ENCODE measurements at regions not wholly inside any gene's neighbourhood (a gene's known extent, or its start where the extent isn't known, plus 50 kb on each side); places are given as distances from the start of the nearest gene placed in this dataset.
"Not testable (repeated sequence)": the region's sequence is repeated elsewhere in the genome, so short reads cannot be mapped to it uniquely, and the experiment has no call there.

DNA sequence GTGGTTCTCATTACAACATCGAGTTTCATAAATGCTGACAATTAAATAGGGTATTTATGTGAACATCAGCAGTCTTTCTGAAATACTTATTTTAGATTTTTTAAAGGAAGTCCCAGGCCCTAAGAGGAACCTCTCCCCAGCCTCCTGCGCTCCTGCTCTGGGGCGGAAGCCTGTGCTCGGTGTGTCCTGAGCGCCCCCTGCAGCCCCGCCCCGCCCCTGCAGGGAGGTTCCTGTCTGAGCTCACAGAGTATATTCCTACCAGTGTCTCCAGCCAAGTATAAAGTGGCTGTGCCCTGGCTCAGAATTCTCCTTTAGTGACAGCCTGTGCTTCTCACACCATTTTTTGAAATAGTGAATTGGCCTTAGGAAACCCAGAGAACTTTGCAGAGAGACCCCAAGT, 567.9 kb downstream of the GOLGA6L6 start:
- Histone ChIP-seq H3K4me1 (no peaks in the 10 kb centered on the region), H3K9me3 (no peaks in the 10 kb centered on the region), H3K4me3 (no peak overlapping the region), H3K27ac (no peak overlapping the region), H3K4me2 (no peak overlapping the region)
- FAIRE-seq (no peak), DNase-seq (ENCODE audit: low read depth in 1 of 2, low spot score in 1 of 2) (no peak), ATAC-seq (no peak)
- ChIA-PET CTCF (no interaction called here), POLR2A (no interaction called here)
- no peak for TF ChIP-seq NPAS2 (CRISPR knock-in tag; IDR thresholded peaks at IDR 0.05; ENCODE audit: borderline replicate concordance)
- TF ChIP-seq CEBPB (IDR thresholded peaks at IDR 0.05): no peak
- no peak for TF ChIP-seq RARB (CRISPR knock-in tag; IDR thresholded peaks at IDR 0.05)
- TF ChIP-seq PHF8 (IDR thresholded peaks at IDR 0.05; ENCODE audit: borderline replicate concordance, low read depth): no peak
- no peak for TF ChIP-seq NR3C1 (IDR thresholded peaks at IDR 0.05)
- TF ChIP-seq EHF (CRISPR knock-in tag; IDR thresholded peaks at IDR 0.05): no peak
- WGBS (ENCODE audit: missing lambda C conversion rate): 7% methylated on average over 5 of the region's 7 CpGs

DNA sequence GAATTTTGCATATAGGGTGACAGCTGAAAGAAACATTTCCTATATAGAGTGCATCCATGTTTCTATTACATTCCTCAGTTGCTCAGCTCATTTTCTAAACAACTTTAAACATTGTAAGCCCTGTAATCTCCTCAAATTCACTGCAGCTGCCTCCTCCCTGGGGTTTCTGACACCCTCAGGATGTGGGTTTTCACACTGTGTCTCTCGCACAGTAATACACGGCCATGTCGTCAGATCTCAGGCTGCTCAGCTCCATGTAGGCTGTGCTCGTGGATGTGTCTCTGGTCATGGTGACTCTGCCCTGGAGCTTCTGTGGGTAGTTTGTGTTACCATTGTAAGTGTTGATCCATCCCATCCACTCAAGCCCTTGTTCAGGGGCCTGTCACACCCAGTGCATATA, 569.0 kb downstream of the GOLGA6L6 start:
- H3K4me1 ChIP-seq; H3K9me3 ChIP-seq; DNase-seq (ENCODE audit: low read depth in 1 of 2, low spot score in 1 of 2); POLR2A ChIA-PET; H3K4me2 ChIP-seq; CTCF ChIA-PET; H3K27ac ChIP-seq; ATAC-seq; H3K4me3 ChIP-seq; FAIRE-seq: not testable (repeated sequence)
- 45% methylated on average over 4 of the region's 4 CpGs for WGBS (ENCODE audit: missing lambda C conversion rate)

DNA sequence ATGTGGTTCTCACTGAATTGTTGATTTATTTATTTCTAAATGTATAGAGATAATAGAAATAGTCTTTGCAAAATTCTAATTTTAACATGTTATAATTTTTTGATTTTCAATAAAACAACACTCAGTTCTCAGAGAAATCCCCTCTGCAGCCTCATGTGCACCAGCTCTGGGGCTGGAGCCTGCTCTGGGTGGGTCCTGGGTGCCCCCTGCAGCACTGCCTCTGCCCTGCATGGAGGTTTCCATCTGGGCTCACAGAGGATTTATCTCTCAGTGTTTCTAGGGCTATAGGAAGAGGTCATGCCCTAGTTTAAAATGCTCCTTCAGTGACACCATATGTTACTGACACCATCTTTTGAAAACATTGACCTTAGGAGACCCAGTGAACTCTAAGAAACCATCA, 576.0 kb downstream of the GOLGA6L6 start:
- POLR2A ChIA-PET; H3K4me2 ChIP-seq; DNase-seq (ENCODE audit: low read depth in 1 of 2, low spot score in 1 of 2); H3K4me1 ChIP-seq; FAIRE-seq; ATAC-seq; H3K4me3 ChIP-seq; H3K27ac ChIP-seq; H3K9me3 ChIP-seq; CTCF ChIA-PET: not testable (repeated sequence)

GRCh38 chr15:19964480-19964879, 577.1 kb downstream of the GOLGA6L6 start:
- H3K4me2 ChIP-seq; CTCF ChIA-PET; H3K4me1 ChIP-seq; FAIRE-seq; H3K4me3 ChIP-seq; H3K27ac ChIP-seq; POLR2A ChIA-PET; ATAC-seq; DNase-seq (ENCODE audit: low read depth in 1 of 2, low spot score in 1 of 2); H3K9me3 ChIP-seq: not testable (repeated sequence)
- 0% methylated on average over 1 of the region's 1 CpG for WGBS (ENCODE audit: missing lambda C conversion rate)

DNA sequence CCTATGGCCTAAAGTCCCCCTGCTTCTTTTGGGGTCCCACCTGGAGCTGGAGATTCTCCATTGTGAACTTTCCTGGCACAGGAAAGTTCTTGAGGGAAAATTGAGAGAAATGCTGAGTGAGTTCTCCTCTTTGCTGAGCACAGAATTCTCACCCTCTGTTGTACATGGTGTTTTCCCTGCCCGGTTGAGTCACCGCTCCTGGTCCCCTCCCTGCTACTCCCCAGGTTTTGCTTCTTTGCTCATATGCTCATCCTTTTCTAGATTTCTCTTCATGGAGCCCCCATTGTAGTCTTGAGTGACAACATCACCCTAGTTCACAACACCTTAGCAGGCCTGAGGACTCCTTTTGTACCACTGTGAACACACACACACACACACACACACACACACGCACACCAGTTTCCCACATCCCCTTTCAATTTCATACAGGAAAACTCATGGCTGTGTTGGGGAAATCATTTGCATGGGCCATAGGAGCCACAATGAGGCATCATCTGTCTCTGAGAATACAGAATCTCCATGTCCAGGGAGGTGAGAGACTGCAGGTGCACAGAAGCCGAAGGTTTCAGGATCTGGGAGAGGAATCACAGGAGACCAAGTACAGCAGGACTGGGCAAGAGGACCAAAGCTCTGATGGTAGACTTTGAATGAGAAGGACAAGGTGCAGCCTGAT, 585.3 kb downstream of the GOLGA6L6 start:
- CTCF ChIA-PET: no interaction called here
- FAIRE-seq: no peak
- WGBS (ENCODE audit: missing lambda C conversion rate): 8% methylated on average over 4 of the region's 4 CpGs

More for the DNA sequence above, 585.3 kb downstream of the GOLGA6L6 start:
- Histone ChIP-seq H3K27ac (no peak overlapping the region), H3K4me2 (no peak overlapping the region), H3K4me3 (no peak overlapping the region), H3K4me1 (no peaks in the 10 kb centered on the region), H3K9me3 (no peaks in the 10 kb centered on the region)
- DNase-seq (ENCODE audit: low read depth in 1 of 2, low spot score in 1 of 2) (no peak), ATAC-seq (no peak)
- POLR2A ChIA-PET: no interaction called here
- TF ChIP-seq, protein P1, sequence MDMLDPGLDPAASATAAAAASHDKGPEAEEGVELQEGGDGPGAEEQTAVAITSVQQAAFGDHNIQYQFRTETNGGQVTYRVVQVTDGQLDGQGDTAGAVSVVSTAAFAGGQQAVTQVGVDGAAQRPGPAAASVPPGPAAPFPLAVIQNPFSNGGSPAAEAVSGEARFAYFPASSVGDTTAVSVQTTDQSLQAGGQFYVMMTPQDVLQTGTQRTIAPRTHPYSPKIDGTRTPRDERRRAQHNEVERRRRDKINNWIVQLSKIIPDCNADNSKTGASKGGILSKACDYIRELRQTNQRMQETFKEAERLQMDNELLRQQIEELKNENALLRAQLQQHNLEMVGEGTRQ (IDR thresholded peaks at IDR 0.05): no peak
- TF ChIP-seq JUN (IDR thresholded peaks at IDR 0.05): no peak
- TF ChIP-seq CHD2 (IDR thresholded peaks at IDR 0.05; ENCODE audit: low read length, partially characterized antibody): no peak
- TF ChIP-seq RARB (CRISPR knock-in tag; IDR thresholded peaks at IDR 0.05): no peak
- no peak for TF ChIP-seq KDM5A (IDR thresholded peaks at IDR 0.05)
- TF ChIP-seq, protein P2, sequence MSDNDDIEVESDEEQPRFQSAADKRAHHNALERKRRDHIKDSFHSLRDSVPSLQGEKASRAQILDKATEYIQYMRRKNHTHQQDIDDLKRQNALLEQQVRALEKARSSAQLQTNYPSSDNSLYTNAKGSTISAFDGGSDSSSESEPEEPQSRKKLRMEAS (IDR thresholded peaks at IDR 0.05): no peak
- TF ChIP-seq ESRRA (IDR thresholded peaks at IDR 0.05; ENCODE audit: borderline replicate concordance, low read length): no peak
- TF ChIP-seq PBX3 (IDR thresholded peaks at IDR 0.05): no peak

Measured in A549 (cell line).